Hepatocyte (in vitro differentiated cells): ENCODE measurements at regions not wholly inside any gene's neighbourhood (a gene's known extent, or its start where the extent isn't known, plus 50 kb on each side); places are given as distances from the start of the nearest gene placed in this dataset.

Experiments
- DNase-seq: peaks from one replicate; pipeline ENCODE4 v3.0.0-alpha.2; 2016; ENCODE audit warnings: low spot score
- H2AFZ ChIP-seq: fragments of 200-600 bp; sonication (generic); 2 replicates; pipeline ENCODE4 v1.6.0; 2016; ENCODE audit warnings: antibody characterized with exemption, mild to moderate bottlenecking
- H3K27ac ChIP-seq: fragments of 200-600 bp; sonication (generic); 2 replicates; pipeline ENCODE4 v1.5.1; 2016; ENCODE audit warnings: mild to moderate bottlenecking
- H3K27me3 ChIP-seq: fragments of 200-600 bp; sonication (generic); 2 replicates; pipeline ENCODE4 v1.6.1; 2016
- H3K36me3 ChIP-seq: fragments of 200-600 bp; sonication (generic); replicated peaks from 2 replicates; pipeline ENCODE4 v1.5.1; 2016; ENCODE audit warnings: low read depth; ENCODE audit not compliant: insufficient read depth
- H3K4me1 ChIP-seq: fragments of 200-600 bp; sonication (generic); 2 replicates; pipeline ENCODE4 v1.5.1; 2016; ENCODE audit warnings: mild to moderate bottlenecking, moderate library complexity; ENCODE audit not compliant: insufficient read depth
- H3K4me2 ChIP-seq: fragments of 200-600 bp; sonication (generic); 2 replicates; pipeline ENCODE4 v1.6.0; 2016
- H3K4me3 ChIP-seq: fragments of 200-600 bp; sonication (generic); 2 replicates; pipeline ENCODE4 v1.5.1; 2016; ENCODE audit warnings: mild to moderate bottlenecking
- H3K79me2 ChIP-seq: fragments of 200-600 bp; sonication (generic); 2 replicates; pipeline ENCODE4 v1.6.0; 2017; ENCODE audit warnings: mild to moderate bottlenecking
- H3K9me2 ChIP-seq: fragments of 200-600 bp; sonication (generic); replicated peaks from 2 replicates; pipeline ENCODE4 v1.6.0; 2017; ENCODE audit warnings: mild to moderate bottlenecking; ENCODE audit not compliant: insufficient read depth
- H3K9me3 ChIP-seq: fragments of 200-600 bp; sonication (generic); 2 replicates; pipeline ENCODE4 v1.5.1; 2016; ENCODE audit warnings: low read depth, mild to moderate bottlenecking
- H4K20me1 ChIP-seq: fragments of 200-600 bp; sonication (generic); 2 replicates; pipeline ENCODE4 v1.6.0; 2016; ENCODE audit warnings: mild to moderate bottlenecking; ENCODE audit not compliant: insufficient read depth, poor library complexity, severe bottlenecking
- CTCF ChIP-seq: fragments of 200-600 bp; sonication (generic); IDR thresholded peaks from 2 replicates; pipeline ENCODE4 v1.5.1; 2016; ENCODE audit warnings: antibody characterized with exemption, mild to moderate bottlenecking; ENCODE audit not compliant: poor library complexity
- EZH2 ChIP-seq: fragments of 200-600 bp; sonication (generic); IDR thresholded peaks from 2 replicates; pipeline ENCODE4 v1.6.1; 2016; ENCODE audit warnings: antibody characterized with exemption, mild to moderate bottlenecking, borderline replicate concordance
- EZH2phosphoT487 ChIP-seq: fragments of 200-600 bp; sonication (generic); IDR thresholded peaks from one replicate; pipeline ENCODE4 v1.6.1; 2018; ENCODE audit warnings: antibody characterized with exemption, mild to moderate bottlenecking, low read depth, moderate library complexity; ENCODE audit not compliant: unreplicated experiment, severe bottlenecking
- WGBS: methylation state at CpG from one replicate; pipeline ENCODE4 v1.1.6; 2016; ENCODE audit warnings: low lambda C conversion rate; ENCODE audit errors: missing lambda C conversion rate; 5-methylcytosine and 5-hydroxymethylcytosine counted together

GRCh38 chr17:79211061-79211770, 136.6 kb downstream of the ENGASE start:
- H3K9me3 ChIP-seq: no peaks in the 10 kb centered on the region
- no peaks in the 10 kb centered on the region for H3K4me1 ChIP-seq
- no peaks in the 10 kb centered on the region for H3K9me2 ChIP-seq
- no peak overlapping the region for H3K4me2 ChIP-seq
- no peak overlapping the region for H3K27ac ChIP-seq
- DNase-seq: no peak
- no peaks in the 10 kb centered on the region for H3K36me3 ChIP-seq
- no peak overlapping the region for H3K4me3 ChIP-seq
- no peaks in the 10 kb centered on the region for H4K20me1 ChIP-seq
- H3K79me2 ChIP-seq: no peaks in the 10 kb centered on the region
- H2AFZ ChIP-seq: no peak overlapping the region
- H3K27me3 ChIP-seq: peaks cover 37% of the 10 kb centered on the region
- 86% methylated on average over 28 of the region's 28 CpGs for WGBS
- TF ChIP-seq EZH2phosphoT487 (no peak), EZH2 (no peak), CTCF (no peak)

DNA sequence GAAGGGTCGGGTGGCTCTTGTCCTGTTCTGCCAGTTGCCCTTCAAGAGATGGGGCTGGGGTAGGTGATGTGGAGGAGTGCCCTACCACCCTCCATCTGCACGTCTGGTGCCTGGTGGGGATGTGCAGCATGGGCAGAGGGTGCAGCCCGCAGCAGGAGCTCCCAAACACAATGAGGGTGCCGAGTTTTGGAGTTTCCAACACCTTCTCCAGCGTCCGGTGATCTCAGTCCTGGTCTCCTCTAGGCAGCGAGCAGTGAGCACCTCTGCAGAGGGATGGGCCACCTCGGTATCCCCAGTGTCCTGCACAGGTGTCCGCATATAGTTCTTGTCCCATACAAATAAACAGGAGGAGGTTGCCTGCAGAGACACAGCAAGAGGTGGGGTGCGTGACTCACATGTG, 136.0 kb downstream of the ENGASE start:
- 87% methylated on average over 9 of the region's 10 CpGs for WGBS
- TF ChIP-seq EZH2: no peak
- TF ChIP-seq CTCF: no peak
- no peak for TF ChIP-seq EZH2phosphoT487
- Histone ChIP-seq H3K4me2 (no peak overlapping the region), H3K4me3 (no peak overlapping the region), H4K20me1 (no peaks in the 10 kb centered on the region), H3K27ac (no peak overlapping the region), H3K9me2 (no peaks in the 10 kb centered on the region), H3K79me2 (no peaks in the 10 kb centered on the region), H3K36me3 (no peaks in the 10 kb centered on the region), H2AFZ (no peak overlapping the region), H3K27me3 (peaks cover 36% of the 10 kb centered on the region), H3K9me3 (no peaks in the 10 kb centered on the region), H3K4me1 (no peaks in the 10 kb centered on the region)
- no peak for DNase-seq

DNA sequence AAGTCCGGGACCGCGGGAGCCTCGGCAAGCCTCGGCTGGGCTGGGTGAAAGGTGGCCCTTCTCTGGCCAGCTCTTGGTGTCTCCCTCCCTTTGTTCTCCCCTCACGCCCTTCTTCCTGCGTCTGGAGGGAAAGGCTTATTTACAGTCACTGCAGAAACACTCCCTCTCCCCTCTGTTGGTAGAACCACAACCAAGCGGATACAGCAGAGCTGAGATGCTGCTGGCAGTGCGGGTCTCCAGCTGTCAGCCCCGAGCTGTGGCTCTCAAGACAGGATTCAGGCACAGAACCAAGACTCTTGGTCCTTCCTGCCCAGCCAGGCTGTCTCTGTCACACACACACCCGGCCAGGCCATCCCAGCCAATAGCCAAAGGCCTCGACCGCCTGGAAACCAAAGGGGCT, 133.3 kb downstream of the ENGASE start:
- no peak overlapping the region for H2AFZ ChIP-seq
- no peaks in the 10 kb centered on the region for H3K36me3 ChIP-seq
- no peaks in the 10 kb centered on the region for H3K9me2 ChIP-seq
- no peaks in the 10 kb centered on the region for H3K79me2 ChIP-seq
- H3K4me1 ChIP-seq: no peaks in the 10 kb centered on the region
- peaks cover 33% of the 10 kb centered on the region for H3K27me3 ChIP-seq
- H4K20me1 ChIP-seq: no peaks in the 10 kb centered on the region
- DNase-seq: no peak
- no peaks in the 10 kb centered on the region for H3K9me3 ChIP-seq
- no peak overlapping the region for H3K27ac ChIP-seq
- no peak overlapping the region for H3K4me2 ChIP-seq
- TF ChIP-seq EZH2phosphoT487: no peak
- no peak for TF ChIP-seq EZH2
- no peak for TF ChIP-seq CTCF
- 63% methylated on average over 13 of the region's 13 CpGs for WGBS
- H3K4me3 ChIP-seq: no peak overlapping the region
